WTC11 (cell line): ENCODE measurements at regions not wholly inside any gene's neighbourhood (a gene's known extent, or its start where the extent isn't known, plus 50 kb on each side); places are given as distances from the start of the nearest gene placed in this dataset.

Experiments used
- FOXP1 ChIP-seq: sonication (generic); formaldehyde crosslinking; IDR thresholded peaks from 2 replicates; pipeline ENCODE4 v1.8.0; 2022; ENCODE audit warnings: missing genetic modification reagents, mild to moderate bottlenecking, moderate library complexity, borderline replicate concordance
- MYBL2 ChIP-seq: sonication (generic); formaldehyde crosslinking; IDR thresholded peaks from 2 replicates; pipeline ENCODE4 v1.8.1; 2023; ENCODE audit warnings: mild to moderate bottlenecking, moderate library complexity, missing genetic modification reagents
- ZNF232 ChIP-seq: sonication (generic); formaldehyde crosslinking; IDR thresholded peaks from 2 replicates; pipeline ENCODE4 v1.8.0; 2022; ENCODE audit warnings: mild to moderate bottlenecking, missing genetic modification reagents
- TF ChIP-seq, protein P1 (sequence below): fragments of 200-600 bp; IDR thresholded peaks from 2 replicates; pipeline ENCODE4 v1.8.0; 2022; ENCODE audit warnings: antibody characterized with exemption
- TF ChIP-seq, protein P2 (sequence below): sonication (generic); formaldehyde crosslinking; IDR thresholded peaks from 2 replicates; pipeline ENCODE4 v1.8.0; 2022; ENCODE audit warnings: mild to moderate bottlenecking, missing genetic modification reagents

DNA sequence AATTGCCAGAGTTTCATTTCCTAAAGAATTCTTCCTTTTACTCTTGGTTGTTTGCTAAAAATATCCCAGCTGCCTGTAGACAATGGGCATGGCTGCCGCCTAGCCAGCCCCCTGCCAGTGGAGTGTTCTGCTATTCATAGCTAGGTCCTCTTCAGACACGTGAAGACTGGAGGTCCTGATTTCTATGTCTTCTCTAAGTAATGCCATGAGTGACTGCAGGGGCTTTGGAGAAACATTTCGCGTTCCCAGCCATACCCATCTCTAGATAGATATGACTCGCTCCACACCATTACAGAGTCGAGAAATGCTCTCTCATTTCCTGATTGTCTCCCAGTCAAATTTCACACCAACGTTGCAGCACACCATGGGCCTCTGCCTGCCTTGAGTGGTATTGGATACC lies 99.5 kb upstream of the BACE2 start:
- TF ChIP-seq FOXP1 (no peak), MYBL2 (CRISPR knock-in tag) (no peak), ZNF232 (CRISPR knock-in tag) (no peak)
- TF ChIP-seq, protein P1, sequence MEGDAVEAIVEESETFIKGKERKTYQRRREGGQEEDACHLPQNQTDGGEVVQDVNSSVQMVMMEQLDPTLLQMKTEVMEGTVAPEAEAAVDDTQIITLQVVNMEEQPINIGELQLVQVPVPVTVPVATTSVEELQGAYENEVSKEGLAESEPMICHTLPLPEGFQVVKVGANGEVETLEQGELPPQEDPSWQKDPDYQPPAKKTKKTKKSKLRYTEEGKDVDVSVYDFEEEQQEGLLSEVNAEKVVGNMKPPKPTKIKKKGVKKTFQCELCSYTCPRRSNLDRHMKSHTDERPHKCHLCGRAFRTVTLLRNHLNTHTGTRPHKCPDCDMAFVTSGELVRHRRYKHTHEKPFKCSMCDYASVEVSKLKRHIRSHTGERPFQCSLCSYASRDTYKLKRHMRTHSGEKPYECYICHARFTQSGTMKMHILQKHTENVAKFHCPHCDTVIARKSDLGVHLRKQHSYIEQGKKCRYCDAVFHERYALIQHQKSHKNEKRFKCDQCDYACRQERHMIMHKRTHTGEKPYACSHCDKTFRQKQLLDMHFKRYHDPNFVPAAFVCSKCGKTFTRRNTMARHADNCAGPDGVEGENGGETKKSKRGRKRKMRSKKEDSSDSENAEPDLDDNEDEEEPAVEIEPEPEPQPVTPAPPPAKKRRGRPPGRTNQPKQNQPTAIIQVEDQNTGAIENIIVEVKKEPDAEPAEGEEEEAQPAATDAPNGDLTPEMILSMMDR, result no peak
- TF ChIP-seq, protein P2, sequence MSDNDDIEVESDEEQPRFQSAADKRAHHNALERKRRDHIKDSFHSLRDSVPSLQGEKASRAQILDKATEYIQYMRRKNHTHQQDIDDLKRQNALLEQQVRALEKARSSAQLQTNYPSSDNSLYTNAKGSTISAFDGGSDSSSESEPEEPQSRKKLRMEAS (CRISPR knock-in tag), result no peak
